ENCODE measurements at regions not wholly inside any gene's neighbourhood (a gene's known extent, or its start where the extent isn't known, plus 50 kb on each side); places are given as distances from the start of the nearest gene placed in this dataset.

- Mint-ChIP-seq H3K36me3 (ENCODE audit: low read depth, unreplicated experiment) (no peaks in the 10 kb centered on the region), H3K4me1 (ENCODE audit: low read depth, unreplicated experiment) (no peaks in the 10 kb centered on the region), H3K9me3 (ENCODE audit: unreplicated experiment) (no peaks in the 10 kb centered on the region), H3K4me3 (ENCODE audit: unreplicated experiment) (no peak overlapping the region), H3K27me3 (ENCODE audit: low read depth, unreplicated experiment) (no peaks in the 10 kb centered on the region), H3K27ac (ENCODE audit: unreplicated experiment) (no peak overlapping the region)
- TF ChIP-seq CTCF (IDR thresholded peaks at IDR 0.05; ENCODE audit: insufficient read depth, low read depth, low read length), result no peak
- TF ChIP-seq EZH2 (IDR thresholded peaks at IDR 0.05; ENCODE audit: insufficient read depth, low read length), result no peak
- no peak for FAIRE-seq
- Histone ChIP-seq H2AFZ (ENCODE audit: low read depth, low read length) (no peak overlapping the region), H3K4me2 (ENCODE audit: low read length) (no peak overlapping the region), H3K36me3 (ENCODE audit: insufficient read depth, low read length) (no peaks in the 10 kb centered on the region), H3K4me1 (ENCODE audit: insufficient read depth, low read length) (no peaks in the 10 kb centered on the region), H3K27me3 (ENCODE audit: insufficient read depth, low read length) (no peaks in the 10 kb centered on the region), H3K27ac (ENCODE audit: low read depth, low read length) (no peak overlapping the region), H3K4me3 (ENCODE audit: insufficient read depth, low read depth, low read length) (no peak overlapping the region), H3K9me3 (ENCODE audit: insufficient read depth, low read depth, low read length) (no peaks in the 10 kb centered on the region), H3K79me2 (ENCODE audit: insufficient read depth, low read length) (no peaks in the 10 kb centered on the region), H3K9ac (ENCODE audit: low read length) (no peak overlapping the region), H4K20me1 (ENCODE audit: insufficient read depth, low read length) (no peaks in the 10 kb centered on the region)
- no peak for DNase-seq (ENCODE audit: low read depth)
These were observed 105.4 kb downstream of the ALX1 start for GRCh38 chr12:85385406-85385805.

DNA sequence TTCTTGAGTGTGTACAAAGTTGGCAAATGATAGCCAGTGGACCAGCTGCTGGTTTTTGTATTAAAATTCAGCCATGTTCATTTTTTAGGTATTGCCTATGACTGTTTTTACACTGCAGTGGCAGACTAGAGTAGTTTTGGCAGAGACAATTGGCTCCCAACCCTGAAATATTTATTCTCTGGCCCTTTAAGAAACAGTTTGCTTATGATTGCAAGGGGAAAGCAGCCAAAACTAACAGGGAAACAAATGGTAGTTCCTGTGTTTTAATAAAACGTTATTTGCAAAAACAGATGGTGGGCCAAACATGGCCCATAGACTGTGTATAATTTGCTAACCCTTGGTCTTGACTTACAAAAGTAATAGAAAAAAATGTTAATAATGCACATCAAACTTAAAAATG is 110.2 kb downstream of the ALX1 start:
- H3K4me1 ChIP-seq (ENCODE audit: insufficient read depth, low read length), result no peaks in the 10 kb centered on the region
- H3K79me2 ChIP-seq (ENCODE audit: insufficient read depth, low read length), result no peaks in the 10 kb centered on the region
- H3K27ac ChIP-seq (ENCODE audit: low read depth, low read length), result no peak overlapping the region
- H2AFZ ChIP-seq (ENCODE audit: low read depth, low read length), result no peak overlapping the region
- Mint-ChIP-seq H3K4me3 (ENCODE audit: unreplicated experiment) (no peak overlapping the region), H3K36me3 (ENCODE audit: low read depth, unreplicated experiment) (no peaks in the 10 kb centered on the region), H3K9me3 (ENCODE audit: unreplicated experiment) (no peaks in the 10 kb centered on the region), H3K4me1 (ENCODE audit: low read depth, unreplicated experiment) (no peaks in the 10 kb centered on the region), H3K27me3 (ENCODE audit: low read depth, unreplicated experiment) (no peaks in the 10 kb centered on the region), H3K27ac (ENCODE audit: unreplicated experiment) (no peak overlapping the region)
- no peak overlapping the region for H3K9ac ChIP-seq (ENCODE audit: low read length)
- no peaks in the 10 kb centered on the region for H4K20me1 ChIP-seq (ENCODE audit: insufficient read depth, low read length)
- TF ChIP-seq CTCF (IDR thresholded peaks at IDR 0.05; ENCODE audit: insufficient read depth, low read depth, low read length) (no peak), EZH2 (IDR thresholded peaks at IDR 0.05; ENCODE audit: insufficient read depth, low read length) (no peak)
- no peak for FAIRE-seq
- no peaks in the 10 kb centered on the region for H3K9me3 ChIP-seq (ENCODE audit: insufficient read depth, low read depth, low read length)
- H3K4me3 ChIP-seq (ENCODE audit: insufficient read depth, low read depth, low read length), result no peak overlapping the region
- no peaks in the 10 kb centered on the region for H3K36me3 ChIP-seq (ENCODE audit: insufficient read depth, low read length)
- no peaks in the 10 kb centered on the region for H3K27me3 ChIP-seq (ENCODE audit: insufficient read depth, low read length)
- DNase-seq (ENCODE audit: low read depth), result no peak
- no peak overlapping the region for H3K4me2 ChIP-seq (ENCODE audit: low read length)

- Mint-ChIP-seq H3K36me3 (ENCODE audit: low read depth, unreplicated experiment) (no peaks in the 10 kb centered on the region), H3K9me3 (ENCODE audit: unreplicated experiment) (no peaks in the 10 kb centered on the region), H3K27ac (ENCODE audit: unreplicated experiment) (no peak overlapping the region), H3K4me1 (ENCODE audit: low read depth, unreplicated experiment) (no peaks in the 10 kb centered on the region), H3K4me3 (ENCODE audit: unreplicated experiment) (no peak overlapping the region), H3K27me3 (ENCODE audit: low read depth, unreplicated experiment) (no peaks in the 10 kb centered on the region)
- H3K4me3 ChIP-seq (ENCODE audit: insufficient read depth, low read depth, low read length), result no peak overlapping the region
- H3K27me3 ChIP-seq (ENCODE audit: insufficient read depth, low read length), result no peaks in the 10 kb centered on the region
- no peaks in the 10 kb centered on the region for H4K20me1 ChIP-seq (ENCODE audit: insufficient read depth, low read length)
- no peak for FAIRE-seq
- no peaks in the 10 kb centered on the region for H3K9me3 ChIP-seq (ENCODE audit: insufficient read depth, low read depth, low read length)
- no peak overlapping the region for H3K27ac ChIP-seq (ENCODE audit: low read depth, low read length)
- DNase-seq (ENCODE audit: low read depth), result no peak
- no peak overlapping the region for H3K9ac ChIP-seq (ENCODE audit: low read length)
- no peak overlapping the region for H3K4me2 ChIP-seq (ENCODE audit: low read length)
- H3K36me3 ChIP-seq (ENCODE audit: insufficient read depth, low read length), result no peaks in the 10 kb centered on the region
- no peak overlapping the region for H2AFZ ChIP-seq (ENCODE audit: low read depth, low read length)
- no peak for TF ChIP-seq CTCF (IDR thresholded peaks at IDR 0.05; ENCODE audit: insufficient read depth, low read depth, low read length)
- TF ChIP-seq EZH2 (IDR thresholded peaks at IDR 0.05; ENCODE audit: insufficient read depth, low read length), result no peak
- no peaks in the 10 kb centered on the region for H3K79me2 ChIP-seq (ENCODE audit: insufficient read depth, low read length)
- no peaks in the 10 kb centered on the region for H3K4me1 ChIP-seq (ENCODE audit: insufficient read depth, low read length)
These were observed 112.5 kb downstream of the ALX1 start for GRCh38 chr12:85392508-85392907.

All from astrocyte (in vitro differentiated cells and primary cell).